Uterus (tissue), 3 donors: ENCODE measurements at regions not wholly inside any gene's neighbourhood (a gene's known extent, or its start where the extent isn't known, plus 50 kb on each side); places are given as distances from the start of the nearest gene placed in this dataset.
"Not testable (repeated sequence)": the region's sequence is repeated elsewhere in the genome, so short reads cannot be mapped to it uniquely, and the experiment has no call there.

Source experiments
- DNase-seq, 2 donors: peaks; one replicate each; pipeline ENCODE4 v3.0.0-alpha.2; 2019 to 2020
- H3K27ac ChIP-seq, 2 donors: fragments of 200-600 bp; sonication (generic); 1 replicate in 1 of 2; 2 replicates in 1 of 2; pipeline ENCODE4 v1.5.1; 2016 to 2018
- H3K27me3 ChIP-seq, 2 donors: fragments of 200-600 bp; sonication (generic); one replicate each; pipeline ENCODE4 v1.5.1; 2018 to 2019; ENCODE audit warnings: control low read depth in 1 of 2
- H3K36me3 ChIP-seq, 2 donors: fragments of 200-600 bp; sonication (generic); one replicate each; pipeline ENCODE4 v1.5.1; 2019; ENCODE audit warnings: control low read depth in 1 of 2
- H3K4me1 ChIP-seq, 2 donors: fragments of 200-600 bp; sonication (generic); one replicate each; pipeline ENCODE4 v1.5.1; 2018 to 2019; ENCODE audit warnings: control low read depth in 1 of 2
- H3K4me3 ChIP-seq, 2 donors: fragments of 200-600 bp; sonication (generic); 1 replicate in 1 of 2; 2 replicates in 1 of 2; pipeline ENCODE4 v1.5.1; 2018 to 2019; ENCODE audit warnings: mild to moderate bottlenecking in 1 of 2
- H3K9me3 ChIP-seq, 2 donors: fragments of 200-600 bp; sonication (generic); one replicate each; pipeline ENCODE4 v1.5.1; 2019; ENCODE audit warnings: control low read depth in 1 of 2
- CTCF ChIP-seq, 4 experiments: fragments of 200-600 bp in 2 of 4; fragments of 450-650 bp in 2 of 4; sonication (generic) in 2 of 4; IDR thresholded peaks; one replicate each; pipeline ENCODE4 v1.5.1; 2016 to 2019; ENCODE audit warnings: antibody characterized with exemption in 4 of 4, mild to moderate bottlenecking in 2 of 4, moderate library complexity in 1 of 4
- POLR2A ChIP-seq, 2 donors: fragments of 450-650 bp; IDR thresholded peaks; one replicate each; pipeline ENCODE4 v1.6.1; 2016; ENCODE audit warnings: antibody characterized with exemption in 2 of 2, mild to moderate bottlenecking in 1 of 2, moderate library complexity in 1 of 2
- intact Hi-C: fragments of 100-400 bp; cut with DNase I; formaldehyde crosslinking; loops from one replicate; pipeline ENCODE4 v1.15.1; 2023; ENCODE audit warnings: low total_unique reads
- donor health status: DM: yes; HTN: yes; CAD: no.

- no peak overlapping the region for H3K27ac ChIP-seq
- H3K36me3 ChIP-seq, result no peaks in the 10 kb centered on the region
- intact Hi-C loops, result no loop called here
- no peaks in the 10 kb centered on the region for H3K27me3 ChIP-seq
- DNase-seq, result no peak
- no peak overlapping the region for H3K4me3 ChIP-seq
- no peak for TF ChIP-seq POLR2A (IDR thresholded peaks at IDR 0.05)
- no peak for TF ChIP-seq CTCF (IDR thresholded peaks at IDR 0.05)
- H3K4me1 ChIP-seq, result no peaks in the 10 kb centered on the region
- no peaks in the 10 kb centered on the region for H3K9me3 ChIP-seq
Measured at GRCh38 chr11:97072420-97072819, 682.6 kb downstream of the JRKL start.

GRCh38 chr11:97076666-97077065 lies 686.9 kb downstream of the JRKL start:
- H3K4me1 ChIP-seq, DNase-seq, H3K9me3 ChIP-seq, H3K4me3 ChIP-seq, H3K36me3 ChIP-seq, H3K27me3 ChIP-seq, intact Hi-C loops, H3K27ac ChIP-seq: not testable (repeated sequence)

GRCh38 chr11:97078443-97078842 lies 688.6 kb downstream of the JRKL start:
- no peak overlapping the region for H3K27ac ChIP-seq
- DNase-seq, result no peak
- intact Hi-C loops, result no loop called here
- H3K4me1 ChIP-seq, result no peaks in the 10 kb centered on the region
- TF ChIP-seq POLR2A (IDR thresholded peaks at IDR 0.05) (no peak), CTCF (IDR thresholded peaks at IDR 0.05) (no peak)
- no peaks in the 10 kb centered on the region for H3K27me3 ChIP-seq
- H3K4me3 ChIP-seq, result no peak overlapping the region
- H3K9me3 ChIP-seq, result no peaks in the 10 kb centered on the region
- no peaks in the 10 kb centered on the region for H3K36me3 ChIP-seq

GRCh38 chr11:97079244-97079643 lies 689.4 kb downstream of the JRKL start:
- intact Hi-C loops, result no loop called here
- TF ChIP-seq POLR2A (IDR thresholded peaks at IDR 0.05) (no peak), CTCF (IDR thresholded peaks at IDR 0.05) (no peak)

GRCh38 chr11:97087419-97087818 lies 697.6 kb downstream of the JRKL start:
- no peaks in the 10 kb centered on the region for H3K27me3 ChIP-seq
- H3K4me3 ChIP-seq, result no peak overlapping the region
- no peaks in the 10 kb centered on the region for H3K9me3 ChIP-seq
- TF ChIP-seq POLR2A (IDR thresholded peaks at IDR 0.05) (no peak), CTCF (IDR thresholded peaks at IDR 0.05) (no peak)
- DNase-seq, result no peak
- no peaks in the 10 kb centered on the region for H3K36me3 ChIP-seq
- no peak overlapping the region for H3K27ac ChIP-seq
- intact Hi-C loops, result no loop called here
- H3K4me1 ChIP-seq, result no peaks in the 10 kb centered on the region

More at GRCh38 chr11:97079244-97079643, 689.4 kb downstream of the JRKL start:
- Histone ChIP-seq H3K27ac (no peak overlapping the region), H3K4me1 (no peaks in the 10 kb centered on the region), H3K4me3 (no peak overlapping the region), H3K9me3 (no peaks in the 10 kb centered on the region), H3K36me3 (no peaks in the 10 kb centered on the region), H3K27me3 (no peaks in the 10 kb centered on the region)
- no peak for DNase-seq

- intact Hi-C loops, result no loop called here
Measured at GRCh38 chr11:97092823-97093222, 703.0 kb downstream of the JRKL start.

GRCh38 chr11:97102180-97102579 lies 712.4 kb downstream of the JRKL start:
- H3K27ac ChIP-seq, H3K36me3 ChIP-seq, H3K27me3 ChIP-seq, H3K4me1 ChIP-seq, H3K9me3 ChIP-seq, intact Hi-C loops, H3K4me3 ChIP-seq, DNase-seq: not testable (repeated sequence)

More at GRCh38 chr11:97092823-97093222, 703.0 kb downstream of the JRKL start:
- TF ChIP-seq CTCF (IDR thresholded peaks at IDR 0.05) (no peak), POLR2A (IDR thresholded peaks at IDR 0.05) (no peak)
- Histone ChIP-seq H3K4me3 (no peak overlapping the region), H3K27ac (no peak overlapping the region), H3K4me1 (no peaks in the 10 kb centered on the region), H3K9me3 (no peaks in the 10 kb centered on the region), H3K27me3 (no peaks in the 10 kb centered on the region), H3K36me3 (no peaks in the 10 kb centered on the region)
- no peak for DNase-seq
